Erythroblast (primary cell): ENCODE measurements at regions not wholly inside any gene's neighbourhood (a gene's known extent, or its start where the extent isn't known, plus 50 kb on each side); places are given as distances from the start of the nearest gene placed in this dataset.
"Not testable (repeated sequence)": the region's sequence is repeated elsewhere in the genome, so short reads cannot be mapped to it uniquely, and the experiment has no call there.

ENCODE experiments used
- DNase-seq, 2 experiments: peaks; one replicate each; lab custom pipeline; 2025; lab: John Stamatoyannopoulos, UW
- GATA1 ChIP-seq: IDR thresholded peaks from 2 replicates; pipeline ENCODE4 v1.6.1; 2011; ENCODE audit warnings: low read depth, mild to moderate bottlenecking, control low read depth, low read length, moderate library complexity
- POLR2A ChIP-seq: IDR thresholded peaks from 2 replicates; pipeline ENCODE4 v1.6.1; 2011; ENCODE audit warnings: mild to moderate bottlenecking, low read length

- TF ChIP-seq POLR2A (no peak), GATA1 (no peak)
- no peak for DNase-seq
Measured at GRCh38 chr16:9141813-9142212, 50.4 kb downstream of the HAPSTR1 start.

DNA sequence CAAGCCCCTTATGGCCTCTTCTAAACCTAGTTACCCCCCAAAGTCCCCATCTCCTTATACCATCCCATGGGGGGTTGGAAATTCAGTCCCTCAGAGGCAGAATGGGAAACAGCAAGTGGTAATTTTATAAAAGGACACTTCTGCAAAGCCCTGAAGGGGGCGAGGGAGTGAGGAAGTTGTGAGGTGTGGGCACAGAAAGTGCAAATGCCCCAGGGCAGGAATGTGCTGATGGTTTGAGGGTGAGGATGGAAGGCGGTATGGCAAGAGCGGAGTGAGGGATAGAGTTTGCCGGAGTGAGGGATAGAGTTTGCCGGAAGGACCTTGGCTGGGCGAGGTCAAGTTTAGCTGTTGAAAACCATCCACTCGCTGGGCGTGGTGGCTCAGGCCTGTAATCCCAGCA lies 52.7 kb downstream of the HAPSTR1 start:
- TF ChIP-seq GATA1 (no peak), POLR2A (no peak)
- no peak for DNase-seq

GRCh38 chr16:9148374-9149015 lies 57.1 kb downstream of the HAPSTR1 start:
- no peak for DNase-seq
- TF ChIP-seq POLR2A, result no peak

- DNase-seq, result no peak
- TF ChIP-seq POLR2A (no peak), GATA1 (no peak)
Measured at GRCh38 chr16:9151074-9151473, 59.6 kb downstream of the HAPSTR1 start.

DNA sequence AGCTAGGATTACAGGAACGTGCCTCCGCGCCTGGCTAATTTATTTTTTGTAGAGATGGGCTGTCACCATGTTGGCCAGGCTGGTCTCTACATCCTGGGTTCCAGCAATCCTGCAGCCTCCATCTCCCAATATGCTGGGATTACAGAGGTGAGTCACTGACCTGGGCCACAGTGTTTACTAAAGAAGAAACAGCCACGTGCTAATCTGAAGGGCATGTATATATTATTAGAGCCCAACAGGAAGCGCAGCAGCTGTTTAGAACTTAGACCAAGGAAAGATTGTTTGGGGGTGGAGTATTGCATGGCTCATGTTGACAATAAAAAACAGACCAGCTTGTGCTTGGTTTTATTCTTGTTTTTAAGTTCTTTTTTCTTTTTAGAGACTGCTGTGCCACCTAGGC lies 60.2 kb downstream of the HAPSTR1 start:
- DNase-seq, result no peak
- TF ChIP-seq GATA1 (no peak), POLR2A (no peak)

GRCh38 chr16:9152649-9153501 lies 61.4 kb downstream of the HAPSTR1 start:
- TF ChIP-seq POLR2A (no peak), GATA1 (no peak)
- no peak for DNase-seq

GRCh38 chr16:9153502-9153864 lies 62.0 kb downstream of the HAPSTR1 start:
- no peak for DNase-seq
- TF ChIP-seq GATA1, result no peak
- TF ChIP-seq POLR2A, result no peak

DNA sequence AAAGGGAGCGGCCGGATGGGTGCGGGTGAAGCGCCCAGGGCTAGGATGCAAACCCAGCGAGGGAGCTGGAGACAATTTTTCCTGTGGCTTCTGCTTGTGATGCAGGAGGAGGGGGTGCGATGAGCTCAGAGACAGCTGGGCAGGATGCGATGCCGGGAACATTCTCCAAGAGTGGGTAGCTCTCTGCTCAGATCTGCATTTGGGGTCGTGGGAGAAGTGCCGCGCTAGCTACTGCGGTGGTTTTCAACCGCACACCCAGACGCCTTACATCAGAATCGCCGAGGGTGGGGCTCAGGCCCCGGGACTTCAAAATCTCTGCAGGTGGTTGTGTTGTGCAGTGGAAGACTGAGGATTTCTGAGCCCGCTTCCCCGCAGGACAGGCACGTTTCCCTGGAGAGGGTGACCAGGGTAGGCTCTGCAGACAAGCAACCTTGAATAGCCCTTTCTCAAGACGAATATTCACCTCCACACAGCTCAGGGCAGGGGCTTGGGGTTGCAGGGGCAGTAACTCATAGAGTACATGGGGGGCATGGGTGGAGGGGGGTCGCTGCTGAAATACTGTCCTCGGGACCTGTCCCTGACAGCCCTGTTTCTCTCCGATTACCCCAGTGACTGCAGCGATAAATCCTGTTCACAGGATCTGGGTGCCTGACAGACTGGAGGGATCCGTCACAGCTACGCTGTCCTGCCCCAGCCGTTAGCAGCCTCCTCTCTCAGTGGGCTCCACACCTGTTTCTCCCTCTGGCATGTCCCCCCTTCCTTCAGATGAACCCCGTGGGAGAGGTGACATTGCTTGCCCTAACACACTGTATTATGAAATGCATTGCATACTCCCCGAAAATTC lies 63.3 kb downstream of the HAPSTR1 start:
- no peak for DNase-seq
- TF ChIP-seq POLR2A (no peak), GATA1 (no peak)

DNA sequence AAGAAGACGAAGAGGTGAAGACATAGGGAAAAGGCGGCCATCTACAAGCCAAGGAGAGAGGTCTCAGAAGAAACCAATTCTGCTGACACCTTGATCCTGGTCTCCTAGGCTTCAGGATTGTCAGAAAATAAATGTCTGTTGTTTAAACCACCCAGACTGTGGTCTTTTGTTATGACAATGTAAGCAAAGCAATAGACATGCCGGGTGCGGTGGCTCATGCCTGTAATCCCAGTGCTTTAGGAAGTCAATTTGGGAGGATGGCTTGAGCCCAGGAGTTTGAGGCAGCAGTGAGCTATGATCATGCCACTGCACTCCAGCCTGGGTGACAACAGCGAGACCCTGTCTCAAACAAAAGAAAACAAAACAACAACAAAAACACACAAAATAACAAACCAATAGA lies 64.4 kb downstream of the HAPSTR1 start:
- TF ChIP-seq POLR2A (no peak), GATA1 (no peak)
- DNase-seq, result no peak

GRCh38 chr16:9159839-9160550 lies 68.6 kb downstream of the HAPSTR1 start:
- DNase-seq, result peak in 1 of 2 experiments; percentile 48
- TF ChIP-seq POLR2A (no peak), GATA1 (no peak)

DNA sequence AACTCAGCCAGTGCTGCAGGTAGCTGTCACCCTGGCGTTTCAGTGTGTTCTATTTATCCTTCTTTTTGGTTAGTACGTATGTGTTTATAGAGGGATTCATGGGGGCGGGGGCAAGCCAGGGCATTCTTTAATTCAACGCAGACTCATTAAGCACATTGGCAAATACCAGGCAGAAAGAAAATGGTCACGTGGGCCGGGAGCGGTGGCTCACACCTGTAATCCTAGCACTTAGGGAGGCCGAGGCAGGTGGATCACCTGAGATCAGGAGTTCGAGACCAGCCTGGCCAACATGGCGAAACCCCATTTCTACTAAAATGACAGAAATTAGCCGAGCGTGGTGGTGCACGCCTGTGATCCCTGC lies 69.1 kb downstream of the HAPSTR1 start:
- DNase-seq, result no peak
- no peak for TF ChIP-seq POLR2A
- no peak for TF ChIP-seq GATA1

GRCh38 chr16:9165681-9166080 lies 74.2 kb downstream of the HAPSTR1 start:
- no peak for TF ChIP-seq GATA1
- TF ChIP-seq POLR2A, result no peak
- no peak for DNase-seq

DNA sequence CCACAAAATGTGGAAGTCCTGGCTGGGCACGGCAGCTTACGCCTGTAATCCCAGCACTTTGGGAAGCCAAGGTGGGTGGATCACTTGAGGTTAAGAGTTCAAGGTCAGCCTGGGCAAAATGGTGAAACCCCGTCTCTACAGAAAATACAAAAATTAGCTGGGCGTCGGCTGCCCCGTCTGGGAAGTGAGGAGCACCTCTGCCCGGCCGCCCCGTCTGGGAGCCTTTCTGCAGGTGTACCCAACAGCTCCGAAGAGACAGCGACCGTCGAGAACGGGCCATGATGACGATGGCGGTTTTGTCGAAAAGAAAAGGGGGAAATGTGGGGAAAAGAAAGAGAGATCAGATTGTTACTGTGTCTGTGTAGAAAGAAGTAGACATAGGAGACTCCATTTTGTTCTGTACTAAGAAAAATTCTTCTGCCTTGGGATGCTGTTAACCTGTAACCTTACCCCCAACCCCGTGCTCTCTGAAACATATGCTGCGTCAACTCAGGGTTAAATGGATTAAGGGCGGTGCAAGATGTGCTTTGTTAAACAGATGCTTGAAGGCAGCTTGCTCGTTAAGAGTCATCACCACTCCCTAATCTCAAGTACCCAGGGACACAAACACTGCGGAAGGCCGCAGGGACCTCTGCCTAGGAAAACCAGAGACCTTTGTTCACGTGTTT lies 75.0 kb downstream of the HAPSTR1 start:
- not testable (repeated sequence) for DNase-seq

DNA sequence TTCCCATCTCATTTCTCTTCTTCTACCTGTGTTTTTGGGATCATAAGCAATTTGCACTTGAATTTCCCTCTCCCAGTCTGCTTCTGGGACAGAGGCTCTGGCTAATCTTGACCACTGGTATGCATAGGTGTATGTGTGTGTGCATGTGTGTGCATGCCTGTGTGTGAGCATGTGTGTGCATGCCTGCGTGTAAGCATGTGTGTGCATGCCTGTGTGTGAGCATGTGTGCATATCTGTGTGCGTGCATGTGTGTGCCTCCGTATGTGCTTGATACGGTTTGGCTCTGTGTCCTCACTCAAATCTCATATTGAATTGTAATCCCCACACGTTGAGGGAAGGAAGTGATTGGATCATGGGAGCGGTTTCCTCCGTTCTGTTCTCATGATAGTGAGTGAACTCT lies 77.7 kb downstream of the HAPSTR1 start:
- no peak for TF ChIP-seq GATA1
- no peak for TF ChIP-seq POLR2A
- no peak for DNase-seq
